Motor neuron (in vitro differentiated cells): ENCODE measurements at regions not wholly inside any gene's neighbourhood (a gene's known extent, or its start where the extent isn't known, plus 50 kb on each side); places are given as distances from the start of the nearest gene placed in this dataset.

Source experiments
- ATAC-seq, 8 experiments: fragments of 200-7000 bp; cut with Tn5 transposase; replicated peaks in 6 of 8; 2 replicates each; pipeline ENCODE4 v1.8.0; 2021; ENCODE audit warnings: mild to moderate bottlenecking in 8 of 8, moderate library complexity in 8 of 8
- H3K27ac ChIP-seq, 2 donors: fragments of 250-450 bp; sonication (Bioruptor Pico); 2 replicates each; pipeline ENCODE4 v1.9.0; 2021; ENCODE audit warnings: antibody characterized with exemption in 2 of 2, mild to moderate bottlenecking in 2 of 2, moderate library complexity in 1 of 2
- H3K4me1 ChIP-seq, 2 donors: fragments of 250-450 bp; sonication (Bioruptor Pico); replicated peaks in 1 of 2; 2 replicates each; pipeline ENCODE4 v1.6.1; 2021; ENCODE audit warnings: antibody characterized with exemption in 2 of 2, mild to moderate bottlenecking in 2 of 2, moderate library complexity in 1 of 2
- H3K4me3 ChIP-seq, 5 donors: fragments of 250-450 bp; sonication (Bioruptor Pico); 2 replicates each; pipeline ENCODE4 v1.9.0; 2021; ENCODE audit warnings: antibody characterized with exemption in 5 of 5, mild to moderate bottlenecking in 5 of 5, moderate library complexity in 4 of 5
- WGBS, 10 experiments: fragments of 450-650 bp; shearing (Covaris generic); methylation state at CpG; one replicate each; pipeline ENCODE4 v1.0.0; 2022; 5-methylcytosine and 5-hydroxymethylcytosine counted together
- in situ Hi-C, 9 experiments: fragments of 400-800 bp; cut with MboI; loops; one replicate each; pipeline ENCODE4 v1.15.0; 2021; ENCODE audit warnings: low sequenced_read_pairs in 9 of 9, low pct_unique_long_range_greater_than_20kb in 2 of 9; ENCODE audit not compliant: unreplicated experiment in 9 of 9

- no peak for ATAC-seq
- H3K4me1 ChIP-seq, result no peaks in the 10 kb centered on the region
- no peak overlapping the region for H3K4me3 ChIP-seq
- in situ Hi-C loops, result loop anchor here in 2 of 9 experiments (25.0 kb wide), 1 partner anchor 247 kb away; no protein-coding TSS in a partner anchor
- 66 to 95% (median 88%) methylated on average over 2 to 4 of the region's 4 CpGs; no CpG with 5 or more reads in 6 of the 10 experiments for WGBS, 10 experiments
- H3K27ac ChIP-seq, result no peak overlapping the region
Observed at GRCh38 chr1:100615686-100616085, 77.7 kb downstream of the GPR88 start.

GRCh38 chr1:100616121-100616621 is 78.2 kb downstream of the GPR88 start:
- 26 to 100% (median 90%) methylated on average over 1 to 4 of the region's 4 CpGs; no CpG with 5 or more reads in 2 of the 10 experiments for WGBS, 10 experiments
- no peak for ATAC-seq
- in situ Hi-C loops, result loop anchor here in 2 of 9 experiments (25.0 kb wide), 1 partner anchor 246 kb away; no protein-coding TSS in a partner anchor

GRCh38 chr1:100622037-100622436 is 84.1 kb downstream of the GPR88 start:
- no peak overlapping the region for H3K4me3 ChIP-seq
- peak overlapping the region in 1 of 2 donors; percentile 44 for H3K27ac ChIP-seq
- WGBS, 10 experiments, result 0 to 54% (median 19%) methylated on average over 1 of the region's 1 CpG
- peak; percentile 59 to 99 (median 84) for ATAC-seq
- in situ Hi-C loops, result loop anchor here in 2 of 9 experiments (25.0 kb wide), 1 partner anchor 240 kb away; no protein-coding TSS in a partner anchor
- H3K4me1 ChIP-seq, result peaks cover 5 to 15% of the 10 kb centered on the region in 2 donors

More at GRCh38 chr1:100616121-100616621, 78.2 kb downstream of the GPR88 start:
- Histone ChIP-seq H3K4me1 (peaks cover 0 to under 1% of the 10 kb centered on the region in 2 donors), H3K4me3 (no peak overlapping the region), H3K27ac (no peak overlapping the region)

GRCh38 chr1:100622506-100622905 is 84.6 kb downstream of the GPR88 start:
- Histone ChIP-seq H3K27ac (peak overlapping the region in 1 of 2 donors; percentile 44), H3K4me3 (no peak overlapping the region), H3K4me1 (peaks cover 5 to 15% of the 10 kb centered on the region in 2 donors)
- peak in 5 of 8 experiments; percentile 29 to 36 (median 35) for ATAC-seq
- 14 to 100% (median 85%) methylated on average over 1 of the region's 1 CpG; no CpG with 5 or more reads in 2 of the 10 experiments for WGBS, 10 experiments
- in situ Hi-C loops, result loop anchor here in 2 of 9 experiments (25.0 kb wide), 1 partner anchor 240 kb away; no protein-coding TSS in a partner anchor

GRCh38 chr1:100622966-100623762 is 85.2 kb downstream of the GPR88 start:
- H3K4me1 ChIP-seq, result peaks cover 5 to 15% of the 10 kb centered on the region in 2 donors
- H3K27ac ChIP-seq, result no peak overlapping the region
- no peak overlapping the region for H3K4me3 ChIP-seq
- 41 to 90% (median 72%) methylated on average over 2 to 5 of the region's 5 CpGs for WGBS, 10 experiments
- ATAC-seq, result no peak
- in situ Hi-C loops, result loop anchor here in 2 of 9 experiments (25.0 kb wide), 1 partner anchor 239 kb away; no protein-coding TSS in a partner anchor

GRCh38 chr1:100624886-100625610 is 87.1 kb downstream of the GPR88 start:
- in situ Hi-C loops, result loop anchor here in 2 of 9 experiments (25.0 kb wide), 1 partner anchor 237 kb away; no protein-coding TSS in a partner anchor
- H3K27ac ChIP-seq, result no peak overlapping the region
- 55 to 100% (median 81%) methylated on average over 1 to 9 of the region's 9 CpGs for WGBS, 10 experiments
- no peak overlapping the region for H3K4me3 ChIP-seq
- ATAC-seq, result peak in 4 of 8 experiments; percentile 39 to 48 (median 42)
- H3K4me1 ChIP-seq, result peaks cover 5 to 15% of the 10 kb centered on the region in 2 donors

- Histone ChIP-seq H3K4me3 (no peak overlapping the region), H3K27ac (no peak overlapping the region), H3K4me1 (peaks cover 5 to 12% of the 10 kb centered on the region in 2 donors)
- 77 to 100% (median 92%) methylated on average over 1 to 3 of the region's 3 CpGs; no CpG with 5 or more reads in 1 of the 10 experiments for WGBS, 10 experiments
- no peak for ATAC-seq
- in situ Hi-C loops, result no loop called here
Observed at GRCh38 chr1:100626397-100626796, 88.5 kb downstream of the GPR88 start.

GRCh38 chr1:100627054-100627716 is 89.2 kb downstream of the GPR88 start:
- Histone ChIP-seq H3K4me3 (no peak overlapping the region), H3K27ac (no peak overlapping the region), H3K4me1 (peaks cover 0 to 5% of the 10 kb centered on the region in 2 donors)
- in situ Hi-C loops, result no loop called here
- no peak for ATAC-seq
- 31 to 98% (median 90%) methylated on average over 2 to 5 of the region's 5 CpGs; no CpG with 5 or more reads in 1 of the 10 experiments for WGBS, 10 experiments

GRCh38 chr1:100627936-100628335 is 90.0 kb downstream of the GPR88 start:
- Histone ChIP-seq H3K4me3 (no peak overlapping the region), H3K27ac (no peak overlapping the region), H3K4me1 (no peaks in the 10 kb centered on the region)
- no peak for ATAC-seq
- 77 to 100% (median 92%) methylated on average over 1 to 3 of the region's 3 CpGs; no CpG with 5 or more reads in 1 of the 10 experiments for WGBS, 10 experiments
- in situ Hi-C loops, result no loop called here

GRCh38 chr1:100628631-100629081 is 90.7 kb downstream of the GPR88 start:
- Histone ChIP-seq H3K4me3 (no peak overlapping the region), H3K4me1 (no peaks in the 10 kb centered on the region), H3K27ac (no peak overlapping the region)
- in situ Hi-C loops, result no loop called here
- ATAC-seq, result no peak
- WGBS, 10 experiments, result 26 to 100% (median 82%) methylated on average over 1 to 4 of the region's 4 CpGs; no CpG with 5 or more reads in 2 of the 10 experiments

- Histone ChIP-seq H3K4me1 (no peaks in the 10 kb centered on the region), H3K27ac (no peak overlapping the region), H3K4me3 (no peak overlapping the region)
- in situ Hi-C loops, result no loop called here
- no peak for ATAC-seq
Observed at GRCh38 chr1:100629391-100629790, 90.2 kb upstream of the VCAM1 start.

- 27 to 98% (median 90%) methylated on average over 3 to 4 of the region's 4 CpGs for WGBS, 10 experiments
Observed at GRCh38 chr1:100631015-100631551, 88.5 kb upstream of the VCAM1 start.

More at GRCh38 chr1:100631015-100631551, 88.5 kb upstream of the VCAM1 start:
- no peak overlapping the region for H3K27ac ChIP-seq
- ATAC-seq, result no peak
- H3K4me3 ChIP-seq, result no peak overlapping the region
- no peaks in the 10 kb centered on the region for H3K4me1 ChIP-seq
- in situ Hi-C loops, result no loop called here
